ENCODE measurements at regions not wholly inside any gene's neighbourhood (a gene's known extent, or its start where the extent isn't known, plus 50 kb on each side); places are given as distances from the start of the nearest gene placed in this dataset.
"Not testable (repeated sequence)": the region's sequence is repeated elsewhere in the genome, so short reads cannot be mapped to it uniquely, and the experiment has no call there.

DNA sequence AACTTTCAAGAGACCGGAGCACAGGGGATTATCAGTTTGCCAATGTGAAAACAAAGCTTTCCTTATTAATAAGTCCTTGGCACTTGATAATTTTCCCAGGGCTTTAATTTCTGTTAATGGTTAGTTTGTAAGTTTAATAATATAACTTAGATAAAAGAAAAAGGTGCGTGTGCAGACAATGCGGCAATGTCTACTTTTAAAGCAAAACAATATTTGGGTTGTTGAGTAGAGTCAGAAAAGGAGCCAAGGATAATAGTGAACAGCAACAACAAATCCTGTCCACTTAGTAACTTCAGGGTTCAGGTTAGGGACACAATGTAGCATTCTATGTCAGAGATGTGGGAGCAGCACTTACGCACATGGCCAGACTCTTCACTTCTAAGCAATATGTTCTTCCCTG, 469.6 kb upstream of the NFIA start:
- DNase-seq (ENCODE audit: low spot score), result no peak
- Histone ChIP-seq H3K4me3 (ENCODE audit: low read depth, low read length, poor library complexity, severe bottlenecking) (no peak overlapping the region), H3K9me3 (ENCODE audit: low read depth, low read length, poor library complexity, severe bottlenecking) (peaks cover 4% of the 10 kb centered on the region), H3K27ac (ENCODE audit: low read depth, low read length, poor library complexity, severe bottlenecking) (no peak overlapping the region), H3K36me3 (ENCODE audit: insufficient read depth, low read length, poor library complexity, severe bottlenecking) (no peaks in the 10 kb centered on the region), H3K4me1 (ENCODE audit: insufficient read depth, low read length, poor library complexity, severe bottlenecking) (no peaks in the 10 kb centered on the region), H3K27me3 (replicated peaks; ENCODE audit: insufficient read depth, low read depth, low read length, poor library complexity) (peaks cover 92% of the 10 kb centered on the region)
- no TSS peak for BruUV-seq (replicated peaks)
- intact Hi-C loops (cut with micrococcal nuclease; ENCODE audit: unreplicated experiment), result no loop called here
- POLR2A ChIA-PET (ENCODE audit: low non-redundant PET), result no interaction called here
- TF ChIP-seq, protein P1, sequence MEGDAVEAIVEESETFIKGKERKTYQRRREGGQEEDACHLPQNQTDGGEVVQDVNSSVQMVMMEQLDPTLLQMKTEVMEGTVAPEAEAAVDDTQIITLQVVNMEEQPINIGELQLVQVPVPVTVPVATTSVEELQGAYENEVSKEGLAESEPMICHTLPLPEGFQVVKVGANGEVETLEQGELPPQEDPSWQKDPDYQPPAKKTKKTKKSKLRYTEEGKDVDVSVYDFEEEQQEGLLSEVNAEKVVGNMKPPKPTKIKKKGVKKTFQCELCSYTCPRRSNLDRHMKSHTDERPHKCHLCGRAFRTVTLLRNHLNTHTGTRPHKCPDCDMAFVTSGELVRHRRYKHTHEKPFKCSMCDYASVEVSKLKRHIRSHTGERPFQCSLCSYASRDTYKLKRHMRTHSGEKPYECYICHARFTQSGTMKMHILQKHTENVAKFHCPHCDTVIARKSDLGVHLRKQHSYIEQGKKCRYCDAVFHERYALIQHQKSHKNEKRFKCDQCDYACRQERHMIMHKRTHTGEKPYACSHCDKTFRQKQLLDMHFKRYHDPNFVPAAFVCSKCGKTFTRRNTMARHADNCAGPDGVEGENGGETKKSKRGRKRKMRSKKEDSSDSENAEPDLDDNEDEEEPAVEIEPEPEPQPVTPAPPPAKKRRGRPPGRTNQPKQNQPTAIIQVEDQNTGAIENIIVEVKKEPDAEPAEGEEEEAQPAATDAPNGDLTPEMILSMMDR (conservative IDR thresholded peaks at IDR 0.05; ENCODE audit: low read depth, low read length), result no peak
- no peak for TF ChIP-seq EZH2 (IDR thresholded peaks at IDR 0.05; ENCODE audit: borderline replicate concordance, low read depth, low read length, poor library complexity, severe bottlenecking)
- CTCF ChIA-PET, result no interaction called here

DNA sequence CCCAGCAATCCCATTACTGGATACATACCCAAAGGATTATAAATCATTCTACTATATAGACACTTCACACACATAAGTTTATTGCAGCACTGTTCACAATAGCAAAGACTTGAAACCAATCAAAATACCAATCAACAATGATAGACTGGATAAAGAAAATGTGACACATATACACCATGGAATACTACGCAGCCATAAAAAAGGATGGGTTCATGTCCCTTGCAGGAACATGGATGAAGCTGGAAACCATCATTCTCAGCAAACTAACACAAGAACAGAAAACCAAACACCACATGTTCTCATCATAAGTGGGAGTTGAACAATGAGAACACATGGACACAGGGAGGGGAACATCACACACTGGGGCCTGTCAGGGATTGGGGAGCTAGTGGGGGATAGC, 475.4 kb upstream of the NFIA start:
- intact Hi-C loops (cut with micrococcal nuclease; ENCODE audit: unreplicated experiment); H3K27ac ChIP-seq (ENCODE audit: low read depth, low read length, poor library complexity, severe bottlenecking); H3K9me3 ChIP-seq (ENCODE audit: low read depth, low read length, poor library complexity, severe bottlenecking); DNase-seq (ENCODE audit: low spot score); H3K4me3 ChIP-seq (ENCODE audit: low read depth, low read length, poor library complexity, severe bottlenecking); CTCF ChIA-PET; POLR2A ChIA-PET (ENCODE audit: low non-redundant PET); H3K4me1 ChIP-seq (ENCODE audit: insufficient read depth, low read length, poor library complexity, severe bottlenecking); BruUV-seq (replicated peaks); H3K36me3 ChIP-seq (ENCODE audit: insufficient read depth, low read length, poor library complexity, severe bottlenecking): not testable (repeated sequence)
- peaks cover 44% of the 10 kb centered on the region for H3K27me3 ChIP-seq (replicated peaks; ENCODE audit: insufficient read depth, low read depth, low read length, poor library complexity)

DNA sequence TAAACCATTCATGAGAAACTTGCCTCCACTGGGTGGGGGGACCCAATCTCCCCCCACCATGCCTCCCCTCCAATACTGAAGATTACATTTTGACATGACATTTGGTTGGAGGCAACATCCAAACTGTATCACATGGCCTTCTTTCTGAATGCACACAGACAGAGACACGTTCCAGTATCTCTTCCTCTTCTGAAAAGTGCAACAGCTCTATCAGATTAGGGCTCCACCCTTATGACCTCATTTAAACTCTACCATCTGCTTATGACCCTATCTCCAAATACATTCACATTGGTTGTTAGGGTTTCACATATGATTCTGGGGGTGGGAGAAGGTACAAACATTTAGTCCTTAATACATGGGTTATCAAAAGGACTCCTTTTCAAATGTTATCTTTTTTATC, 481.8 kb upstream of the NFIA start:
- peaks cover 62% of the 10 kb centered on the region for H3K27me3 ChIP-seq (replicated peaks; ENCODE audit: insufficient read depth, low read depth, low read length, poor library complexity)
- POLR2A ChIA-PET (ENCODE audit: low non-redundant PET), result no interaction called here
- no peaks in the 10 kb centered on the region for H3K9me3 ChIP-seq (ENCODE audit: low read depth, low read length, poor library complexity, severe bottlenecking)
- BruUV-seq (replicated peaks), result no TSS peak
- H3K4me1 ChIP-seq (ENCODE audit: insufficient read depth, low read length, poor library complexity, severe bottlenecking), result no peaks in the 10 kb centered on the region
- TF ChIP-seq EZH2 (IDR thresholded peaks at IDR 0.05; ENCODE audit: borderline replicate concordance, low read depth, low read length, poor library complexity, severe bottlenecking), result no peak
- no peak overlapping the region for H3K27ac ChIP-seq (ENCODE audit: low read depth, low read length, poor library complexity, severe bottlenecking)
- intact Hi-C loops (cut with micrococcal nuclease; ENCODE audit: unreplicated experiment), result no loop called here
- CTCF ChIA-PET, result no interaction called here
- no peak overlapping the region for H3K4me3 ChIP-seq (ENCODE audit: low read depth, low read length, poor library complexity, severe bottlenecking)
- no peaks in the 10 kb centered on the region for H3K36me3 ChIP-seq (ENCODE audit: insufficient read depth, low read length, poor library complexity, severe bottlenecking)
- DNase-seq (ENCODE audit: low spot score), result no peak

DNA sequence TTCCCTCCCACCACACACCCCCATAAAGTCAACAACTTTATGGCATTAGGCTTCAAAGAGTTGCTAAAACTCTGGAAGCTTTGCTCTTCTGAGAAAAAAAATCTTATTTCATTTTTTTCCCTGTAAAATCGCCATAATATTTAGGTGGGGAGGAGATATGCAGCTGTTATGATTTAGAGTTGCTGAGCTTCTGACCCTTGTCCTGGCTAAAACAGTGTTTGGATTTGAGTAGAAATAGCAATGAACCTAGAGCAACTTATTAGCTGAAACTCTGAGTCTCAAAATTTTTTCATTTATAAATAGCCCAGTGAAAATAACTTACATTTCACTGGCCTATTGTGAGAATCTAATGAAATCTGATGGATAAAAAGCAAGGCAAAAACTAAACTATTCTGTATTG, 482.8 kb upstream of the NFIA start:
- H3K27ac ChIP-seq (ENCODE audit: low read depth, low read length, poor library complexity, severe bottlenecking), result no peak overlapping the region
- CTCF ChIA-PET, result no interaction called here
- H3K4me1 ChIP-seq (ENCODE audit: insufficient read depth, low read length, poor library complexity, severe bottlenecking), result no peaks in the 10 kb centered on the region
- H3K4me3 ChIP-seq (ENCODE audit: low read depth, low read length, poor library complexity, severe bottlenecking), result no peak overlapping the region
- peaks cover 71% of the 10 kb centered on the region for H3K27me3 ChIP-seq (replicated peaks; ENCODE audit: insufficient read depth, low read depth, low read length, poor library complexity)
- H3K36me3 ChIP-seq (ENCODE audit: insufficient read depth, low read length, poor library complexity, severe bottlenecking), result no peaks in the 10 kb centered on the region
- H3K9me3 ChIP-seq (ENCODE audit: low read depth, low read length, poor library complexity, severe bottlenecking), result no peaks in the 10 kb centered on the region
- POLR2A ChIA-PET (ENCODE audit: low non-redundant PET), result no interaction called here
- TF ChIP-seq, protein P1 (conservative IDR thresholded peaks at IDR 0.05; ENCODE audit: low read depth, low read length), result no peak
- TF ChIP-seq EZH2 (IDR thresholded peaks at IDR 0.05; ENCODE audit: borderline replicate concordance, low read depth, low read length, poor library complexity, severe bottlenecking), result no peak
- no peak for DNase-seq (ENCODE audit: low spot score)
- no TSS peak for BruUV-seq (replicated peaks)
- intact Hi-C loops (cut with micrococcal nuclease; ENCODE audit: unreplicated experiment), result no loop called here

Data from A673 (cell line).